ENCODE measurements at regions not wholly inside any gene's neighbourhood (a gene's known extent, or its start where the extent isn't known, plus 50 kb on each side); places are given as distances from the start of the nearest gene placed in this dataset.

- Histone ChIP-seq H3K27me3 (ENCODE audit: control insufficient read depth, extremely low read depth, insufficient read depth, low read length) (no peaks in the 10 kb centered on the region), H3K9me3 (ENCODE audit: control insufficient read depth, low read depth, low read length) (no peaks in the 10 kb centered on the region), H3K9ac (ENCODE audit: control insufficient read depth, extremely low read depth, insufficient read depth, low read length) (no peak overlapping the region), H3K4me3 (ENCODE audit: control insufficient read depth in 2 of 3, extremely low read depth in 1 of 3, insufficient read depth in 2 of 3, low read depth in 1 of 3, low read length in 3 of 3) (no peak overlapping the region), H3K4me2 (ENCODE audit: control insufficient read depth, extremely low read depth, insufficient read depth, low read depth, low read length) (no peak overlapping the region), H3K36me3 (ENCODE audit: control insufficient read depth in 2 of 2, extremely low read depth in 1 of 2, insufficient read depth in 2 of 2, low read length in 2 of 2) (no peaks in the 10 kb centered on the region), H3K4me1 (ENCODE audit: control insufficient read depth, extremely low read depth, insufficient read depth, low read length) (no peaks in the 10 kb centered on the region), H3K79me2 (ENCODE audit: control insufficient read depth, insufficient read depth, low read length) (no peaks in the 10 kb centered on the region), H4K20me1 (ENCODE audit: control insufficient read depth, extremely low read depth, insufficient read depth, low read length) (no peaks in the 10 kb centered on the region), H3K9me1 (ENCODE audit: control insufficient read depth, extremely low read depth, insufficient read depth, low read length) (no peaks in the 10 kb centered on the region), H2AFZ (ENCODE audit: control insufficient read depth, low read length) (no peak overlapping the region), H3K27ac (ENCODE audit: control insufficient read depth, insufficient read depth, low read length) (no peak overlapping the region)
- dilution Hi-C loops (cut with MboI; ENCODE audit: extremely low pct_ligation_motif_present, low sequenced_read_pairs): no loop called here
- TF ChIP-seq, protein P1, sequence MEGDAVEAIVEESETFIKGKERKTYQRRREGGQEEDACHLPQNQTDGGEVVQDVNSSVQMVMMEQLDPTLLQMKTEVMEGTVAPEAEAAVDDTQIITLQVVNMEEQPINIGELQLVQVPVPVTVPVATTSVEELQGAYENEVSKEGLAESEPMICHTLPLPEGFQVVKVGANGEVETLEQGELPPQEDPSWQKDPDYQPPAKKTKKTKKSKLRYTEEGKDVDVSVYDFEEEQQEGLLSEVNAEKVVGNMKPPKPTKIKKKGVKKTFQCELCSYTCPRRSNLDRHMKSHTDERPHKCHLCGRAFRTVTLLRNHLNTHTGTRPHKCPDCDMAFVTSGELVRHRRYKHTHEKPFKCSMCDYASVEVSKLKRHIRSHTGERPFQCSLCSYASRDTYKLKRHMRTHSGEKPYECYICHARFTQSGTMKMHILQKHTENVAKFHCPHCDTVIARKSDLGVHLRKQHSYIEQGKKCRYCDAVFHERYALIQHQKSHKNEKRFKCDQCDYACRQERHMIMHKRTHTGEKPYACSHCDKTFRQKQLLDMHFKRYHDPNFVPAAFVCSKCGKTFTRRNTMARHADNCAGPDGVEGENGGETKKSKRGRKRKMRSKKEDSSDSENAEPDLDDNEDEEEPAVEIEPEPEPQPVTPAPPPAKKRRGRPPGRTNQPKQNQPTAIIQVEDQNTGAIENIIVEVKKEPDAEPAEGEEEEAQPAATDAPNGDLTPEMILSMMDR (optimal IDR thresholded peaks at IDR 0.05 in 1 of 3, IDR thresholded peaks at IDR 0.05 in 1 of 3, conservative IDR thresholded peaks at IDR 0.05 in 1 of 3; ENCODE audit: extremely low read depth in 1 of 3, insufficient read depth in 2 of 3, low read length in 3 of 3): no peak
- TF ChIP-seq EZH2 (IDR thresholded peaks at IDR 0.05; ENCODE audit: low read length): no peak
- no peak for DNase-seq (ENCODE audit: low read depth, low spot score)
- no peak for FAIRE-seq
Observed at GRCh38 chr21:24289539-24289938, 1317.7 kb downstream of the MRPL39 start.

- Histone ChIP-seq H2AFZ (ENCODE audit: control insufficient read depth, low read length) (no peak overlapping the region), H3K27ac (ENCODE audit: control insufficient read depth, insufficient read depth, low read length) (no peak overlapping the region), H3K27me3 (ENCODE audit: control insufficient read depth, extremely low read depth, insufficient read depth, low read length) (no peaks in the 10 kb centered on the region), H3K9ac (ENCODE audit: control insufficient read depth, extremely low read depth, insufficient read depth, low read length) (no peak overlapping the region), H3K4me1 (ENCODE audit: control insufficient read depth, extremely low read depth, insufficient read depth, low read length) (no peaks in the 10 kb centered on the region), H3K79me2 (ENCODE audit: control insufficient read depth, insufficient read depth, low read length) (no peaks in the 10 kb centered on the region), H3K9me3 (ENCODE audit: control insufficient read depth, low read depth, low read length) (peaks cover 1% of the 10 kb centered on the region), H3K4me3 (ENCODE audit: control insufficient read depth in 2 of 3, extremely low read depth in 1 of 3, insufficient read depth in 2 of 3, low read depth in 1 of 3, low read length in 3 of 3) (no peak overlapping the region), H3K4me2 (ENCODE audit: control insufficient read depth, extremely low read depth, insufficient read depth, low read depth, low read length) (no peak overlapping the region), H3K9me1 (ENCODE audit: control insufficient read depth, extremely low read depth, insufficient read depth, low read length) (no peaks in the 10 kb centered on the region), H3K36me3 (ENCODE audit: control insufficient read depth in 2 of 2, extremely low read depth in 1 of 2, insufficient read depth in 2 of 2, low read length in 2 of 2) (no peaks in the 10 kb centered on the region), H4K20me1 (ENCODE audit: control insufficient read depth, extremely low read depth, insufficient read depth, low read length) (no peaks in the 10 kb centered on the region)
- DNase-seq (ENCODE audit: low read depth, low spot score): no peak
- no peak for FAIRE-seq
- no peak for TF ChIP-seq EZH2 (IDR thresholded peaks at IDR 0.05; ENCODE audit: low read length)
- TF ChIP-seq, protein P1 (optimal IDR thresholded peaks at IDR 0.05 in 1 of 3, IDR thresholded peaks at IDR 0.05 in 1 of 3, conservative IDR thresholded peaks at IDR 0.05 in 1 of 3; ENCODE audit: extremely low read depth in 1 of 3, insufficient read depth in 2 of 3, low read length in 3 of 3): no peak
- dilution Hi-C loops (cut with MboI; ENCODE audit: extremely low pct_ligation_motif_present, low sequenced_read_pairs): no loop called here
Observed at GRCh38 chr21:24280596-24280995, 1326.7 kb downstream of the MRPL39 start.

Data from keratinocyte (primary cell).